ENCODE measurements at regions not wholly inside any gene's neighbourhood (a gene's known extent, or its start where the extent isn't known, plus 50 kb on each side); places are given as distances from the start of the nearest gene placed in this dataset.
"Not testable (repeated sequence)": the region's sequence is repeated elsewhere in the genome, so short reads cannot be mapped to it uniquely, and the experiment has no call there.

- Histone ChIP-seq H3K36me3 (ENCODE audit: control insufficient read depth, insufficient read depth, low read length) (no peaks in the 10 kb centered on the region), H3K27ac (ENCODE audit: insufficient read depth, low read depth, low read length, poor library complexity, severe bottlenecking) (no peak overlapping the region), H3K9me3 (ENCODE audit: control insufficient read depth, low read length) (no peaks in the 10 kb centered on the region), H3K4me1 (ENCODE audit: control insufficient read depth, insufficient read depth, low read length) (no peaks in the 10 kb centered on the region), H3K4me3 (ENCODE audit: insufficient read depth, low read depth, low read length) (no peak overlapping the region), H3K27me3 (ENCODE audit: control insufficient read depth, insufficient read depth, low read length, poor library complexity, severe bottlenecking) (no peaks in the 10 kb centered on the region)
- WGBS, 2 experiments, result 93 to 94% methylated on average over 11 of the region's 11 CpGs
Measured at GRCh38 chr2:196513796-196514526, 125.6 kb upstream of the CCDC150 start.

- Histone ChIP-seq H3K36me3 (ENCODE audit: control insufficient read depth, insufficient read depth, low read length) (no peaks in the 10 kb centered on the region), H3K27me3 (ENCODE audit: control insufficient read depth, insufficient read depth, low read length, poor library complexity, severe bottlenecking) (no peaks in the 10 kb centered on the region), H3K27ac (ENCODE audit: insufficient read depth, low read depth, low read length, poor library complexity, severe bottlenecking) (no peak overlapping the region), H3K4me3 (ENCODE audit: insufficient read depth, low read depth, low read length) (no peak overlapping the region), H3K4me1 (ENCODE audit: control insufficient read depth, insufficient read depth, low read length) (no peaks in the 10 kb centered on the region), H3K9me3 (ENCODE audit: control insufficient read depth, low read length) (no peaks in the 10 kb centered on the region)
- WGBS, 2 experiments, result 90 to 94% methylated on average over 5 of the region's 5 CpGs
Measured at GRCh38 chr2:196514641-196515040, 124.9 kb upstream of the CCDC150 start.

- H3K4me3 ChIP-seq (ENCODE audit: insufficient read depth, low read depth, low read length), result no peak overlapping the region
- no peaks in the 10 kb centered on the region for H3K36me3 ChIP-seq (ENCODE audit: control insufficient read depth, insufficient read depth, low read length)
- no peak overlapping the region for H3K27ac ChIP-seq (ENCODE audit: insufficient read depth, low read depth, low read length, poor library complexity, severe bottlenecking)
- no peaks in the 10 kb centered on the region for H3K9me3 ChIP-seq (ENCODE audit: control insufficient read depth, low read length)
- WGBS, 2 experiments, result 90 to 91% methylated on average over 11 of the region's 11 CpGs
- H3K4me1 ChIP-seq (ENCODE audit: control insufficient read depth, insufficient read depth, low read length), result no peaks in the 10 kb centered on the region
- H3K27me3 ChIP-seq (ENCODE audit: control insufficient read depth, insufficient read depth, low read length, poor library complexity, severe bottlenecking), result no peaks in the 10 kb centered on the region
Measured at GRCh38 chr2:196515051-196515450, 124.5 kb upstream of the CCDC150 start.

GRCh38 chr2:196515608-196516007 is 123.9 kb upstream of the CCDC150 start:
- Histone ChIP-seq H3K9me3 (ENCODE audit: control insufficient read depth, low read length) (no peaks in the 10 kb centered on the region), H3K27me3 (ENCODE audit: control insufficient read depth, insufficient read depth, low read length, poor library complexity, severe bottlenecking) (no peaks in the 10 kb centered on the region), H3K4me3 (ENCODE audit: insufficient read depth, low read depth, low read length) (no peak overlapping the region), H3K36me3 (ENCODE audit: control insufficient read depth, insufficient read depth, low read length) (no peaks in the 10 kb centered on the region), H3K4me1 (ENCODE audit: control insufficient read depth, insufficient read depth, low read length) (no peaks in the 10 kb centered on the region), H3K27ac (ENCODE audit: insufficient read depth, low read depth, low read length, poor library complexity, severe bottlenecking) (no peak overlapping the region)
- WGBS, 2 experiments, result 90 to 100% methylated on average over 2 of the region's 2 CpGs

GRCh38 chr2:196516564-196516963 is 123.0 kb upstream of the CCDC150 start:
- 93 to 94% methylated on average over 4 of the region's 4 CpGs for WGBS, 2 experiments
- Histone ChIP-seq H3K36me3 (ENCODE audit: control insufficient read depth, insufficient read depth, low read length) (no peaks in the 10 kb centered on the region), H3K4me1 (ENCODE audit: control insufficient read depth, insufficient read depth, low read length) (no peaks in the 10 kb centered on the region), H3K27ac (ENCODE audit: insufficient read depth, low read depth, low read length, poor library complexity, severe bottlenecking) (no peak overlapping the region), H3K4me3 (ENCODE audit: insufficient read depth, low read depth, low read length) (no peak overlapping the region), H3K27me3 (ENCODE audit: control insufficient read depth, insufficient read depth, low read length, poor library complexity, severe bottlenecking) (no peaks in the 10 kb centered on the region), H3K9me3 (ENCODE audit: control insufficient read depth, low read length) (no peaks in the 10 kb centered on the region)

- Histone ChIP-seq H3K9me3 (ENCODE audit: control insufficient read depth, low read length) (no peaks in the 10 kb centered on the region), H3K4me1 (ENCODE audit: control insufficient read depth, insufficient read depth, low read length) (no peaks in the 10 kb centered on the region)
- 90 to 95% methylated on average over 2 of the region's 4 CpGs for WGBS, 2 experiments
Measured at GRCh38 chr2:196520605-196521004, 118.9 kb upstream of the CCDC150 start.

GRCh38 chr2:196526981-196527725 is 112.4 kb upstream of the CCDC150 start:
- H3K9me3 ChIP-seq (ENCODE audit: control insufficient read depth, low read length); H3K27me3 ChIP-seq (ENCODE audit: control insufficient read depth, insufficient read depth, low read length, poor library complexity, severe bottlenecking); H3K36me3 ChIP-seq (ENCODE audit: control insufficient read depth, insufficient read depth, low read length); H3K4me3 ChIP-seq (ENCODE audit: insufficient read depth, low read depth, low read length); H3K4me1 ChIP-seq (ENCODE audit: control insufficient read depth, insufficient read depth, low read length); H3K27ac ChIP-seq (ENCODE audit: insufficient read depth, low read depth, low read length, poor library complexity, severe bottlenecking): not testable (repeated sequence)
- WGBS, 2 experiments, result 70 to 72% methylated on average over 24 to 26 of the region's 28 CpGs

More at GRCh38 chr2:196520605-196521004, 118.9 kb upstream of the CCDC150 start:
- Histone ChIP-seq H3K4me3 (ENCODE audit: insufficient read depth, low read depth, low read length) (no peak overlapping the region), H3K27me3 (ENCODE audit: control insufficient read depth, insufficient read depth, low read length, poor library complexity, severe bottlenecking) (no peaks in the 10 kb centered on the region), H3K36me3 (ENCODE audit: control insufficient read depth, insufficient read depth, low read length) (no peaks in the 10 kb centered on the region), H3K27ac (ENCODE audit: insufficient read depth, low read depth, low read length, poor library complexity, severe bottlenecking) (no peak overlapping the region)

- H3K27me3 ChIP-seq (ENCODE audit: control insufficient read depth, insufficient read depth, low read length, poor library complexity, severe bottlenecking), result no peaks in the 10 kb centered on the region
- no peaks in the 10 kb centered on the region for H3K36me3 ChIP-seq (ENCODE audit: control insufficient read depth, insufficient read depth, low read length)
- no peaks in the 10 kb centered on the region for H3K9me3 ChIP-seq (ENCODE audit: control insufficient read depth, low read length)
- no peak overlapping the region for H3K27ac ChIP-seq (ENCODE audit: insufficient read depth, low read depth, low read length, poor library complexity, severe bottlenecking)
- H3K4me1 ChIP-seq (ENCODE audit: control insufficient read depth, insufficient read depth, low read length), result no peaks in the 10 kb centered on the region
- H3K4me3 ChIP-seq (ENCODE audit: insufficient read depth, low read depth, low read length), result no peak overlapping the region
- 90 to 100% methylated on average over 1 of the region's 1 CpG for WGBS, 2 experiments
Measured at GRCh38 chr2:196528486-196529223, 110.9 kb upstream of the CCDC150 start.

GRCh38 chr2:196530910-196531309 is 108.6 kb upstream of the CCDC150 start:
- WGBS, 2 experiments, result 92 to 99% methylated on average over 3 of the region's 4 CpGs
- no peaks in the 10 kb centered on the region for H3K9me3 ChIP-seq (ENCODE audit: control insufficient read depth, low read length)
- no peak overlapping the region for H3K27ac ChIP-seq (ENCODE audit: insufficient read depth, low read depth, low read length, poor library complexity, severe bottlenecking)
- no peaks in the 10 kb centered on the region for H3K27me3 ChIP-seq (ENCODE audit: control insufficient read depth, insufficient read depth, low read length, poor library complexity, severe bottlenecking)
- H3K4me1 ChIP-seq (ENCODE audit: control insufficient read depth, insufficient read depth, low read length), result no peaks in the 10 kb centered on the region
- no peaks in the 10 kb centered on the region for H3K36me3 ChIP-seq (ENCODE audit: control insufficient read depth, insufficient read depth, low read length)
- H3K4me3 ChIP-seq (ENCODE audit: insufficient read depth, low read depth, low read length), result no peak overlapping the region

- no peak overlapping the region for H3K27ac ChIP-seq (ENCODE audit: insufficient read depth, low read depth, low read length, poor library complexity, severe bottlenecking)
- H3K9me3 ChIP-seq (ENCODE audit: control insufficient read depth, low read length), result no peaks in the 10 kb centered on the region
- H3K36me3 ChIP-seq (ENCODE audit: control insufficient read depth, insufficient read depth, low read length), result no peaks in the 10 kb centered on the region
- WGBS, 2 experiments, result 86 to 96% methylated on average over 2 of the region's 3 CpGs
- no peaks in the 10 kb centered on the region for H3K27me3 ChIP-seq (ENCODE audit: control insufficient read depth, insufficient read depth, low read length, poor library complexity, severe bottlenecking)
- no peaks in the 10 kb centered on the region for H3K4me1 ChIP-seq (ENCODE audit: control insufficient read depth, insufficient read depth, low read length)
- no peak overlapping the region for H3K4me3 ChIP-seq (ENCODE audit: insufficient read depth, low read depth, low read length)
Measured at GRCh38 chr2:196533772-196534397, 105.6 kb upstream of the CCDC150 start.

Data from ectodermal cell (in vitro differentiated cells).